HG03108 (cell line): ENCODE measurements at regions not wholly inside any gene's neighbourhood (a gene's known extent, or its start where the extent isn't known, plus 50 kb on each side); places are given as distances from the start of the nearest gene placed in this dataset.
"Not testable (repeated sequence)": the region's sequence is repeated elsewhere in the genome, so short reads cannot be mapped to it uniquely, and the experiment has no call there.

Experiments used
- ATAC-seq: cut with Tn5 transposase; IDR thresholded peaks from one replicate; pipeline ENCODE4 v1.9.1; 2021; ENCODE audit warnings: moderate library complexity; ENCODE audit not compliant: unreplicated experiment

- peak; percentile 83 for ATAC-seq
These were observed 1210.1 kb downstream of the DIAPH3 start for GRCh38 chr13:58953638-58954037.

- peak; percentile 44 for ATAC-seq
These were observed 1208.0 kb downstream of the DIAPH3 start for GRCh38 chr13:58955546-58956385.

GRCh38 chr13:58958097-58958496 lies 1205.6 kb downstream of the DIAPH3 start:
- ATAC-seq, result not testable (repeated sequence)

GRCh38 chr13:58960888-58961287 lies 1202.8 kb downstream of the DIAPH3 start:
- no peak for ATAC-seq

GRCh38 chr13:58963321-58963720 lies 1200.4 kb downstream of the DIAPH3 start:
- no peak for ATAC-seq

- no peak for ATAC-seq
These were observed 1199.7 kb downstream of the DIAPH3 start for GRCh38 chr13:58964048-58964447.

GRCh38 chr13:58977085-58977484 lies 1186.6 kb downstream of the DIAPH3 start:
- ATAC-seq, result no peak

- no peak for ATAC-seq
These were observed 1185.4 kb downstream of the DIAPH3 start for GRCh38 chr13:58978331-58978730.

GRCh38 chr13:58979851-58980250 lies 1183.9 kb downstream of the DIAPH3 start:
- ATAC-seq, result no peak

GRCh38 chr13:58985845-58986244 lies 1177.9 kb downstream of the DIAPH3 start:
- no peak for ATAC-seq

- no peak for ATAC-seq
These were observed 1174.2 kb downstream of the DIAPH3 start for GRCh38 chr13:58989556-58989955.

GRCh38 chr13:58991826-58992477 lies 1171.8 kb downstream of the DIAPH3 start:
- ATAC-seq, result no peak

GRCh38 chr13:58992478-58993042 lies 1171.2 kb downstream of the DIAPH3 start:
- no peak for ATAC-seq

- no peak for ATAC-seq
These were observed 1169.7 kb downstream of the DIAPH3 start for GRCh38 chr13:58994077-58994476.

GRCh38 chr13:58994777-58995176 lies 1169.0 kb downstream of the DIAPH3 start:
- no peak for ATAC-seq

GRCh38 chr13:58998716-58999115 lies 1165.0 kb downstream of the DIAPH3 start:
- no peak for ATAC-seq

- no peak for ATAC-seq
These were observed 1163.9 kb downstream of the DIAPH3 start for GRCh38 chr13:58999851-59000250.

- ATAC-seq, result no peak
These were observed 1163.0 kb downstream of the DIAPH3 start for GRCh38 chr13:59000770-59001169.

- no peak for ATAC-seq
These were observed 1151.0 kb downstream of the DIAPH3 start for GRCh38 chr13:59012731-59013130.

GRCh38 chr13:59016250-59016649 lies 1147.5 kb downstream of the DIAPH3 start:
- ATAC-seq, result no peak

GRCh38 chr13:59024434-59024833 lies 1139.3 kb downstream of the DIAPH3 start:
- no peak for ATAC-seq

- no peak for ATAC-seq
These were observed 1129.5 kb downstream of the DIAPH3 start for GRCh38 chr13:59034198-59034597.
